HG03280 (cell line): ENCODE measurements at regions not wholly inside any gene's neighbourhood (a gene's known extent, or its start where the extent isn't known, plus 50 kb on each side); places are given as distances from the start of the nearest gene placed in this dataset.
"Not testable (repeated sequence)": the region's sequence is repeated elsewhere in the genome, so short reads cannot be mapped to it uniquely, and the experiment has no call there.

Experiments used
- ATAC-seq: cut with Tn5 transposase; IDR thresholded peaks from one replicate; pipeline ENCODE4 v1.9.1; 2021; ENCODE audit warnings: mild to moderate bottlenecking, moderate library complexity; ENCODE audit not compliant: unreplicated experiment

DNA sequence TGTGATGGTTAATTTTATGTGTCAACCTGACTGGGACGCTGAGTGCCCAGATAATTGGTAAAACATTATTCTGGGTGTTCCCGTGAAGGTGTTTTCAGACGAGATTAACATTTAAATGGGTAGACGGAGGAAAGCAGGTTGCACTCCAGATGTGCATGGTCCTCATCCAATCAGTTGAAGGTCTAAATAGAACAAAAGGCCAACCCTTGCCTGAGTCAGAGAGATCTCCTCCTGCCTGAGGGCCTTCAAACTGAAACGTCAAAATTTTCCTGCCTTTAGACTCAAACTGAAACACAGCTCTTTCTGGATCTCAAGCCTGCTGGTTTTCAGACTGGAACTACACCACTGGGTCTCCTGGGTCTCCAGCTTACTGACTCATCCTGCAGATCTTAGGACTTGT, 73.5 kb downstream of the NPIPA8 start:
- ATAC-seq = not testable (repeated sequence)

GRCh38 chr16:18261848-18262247, 74.7 kb downstream of the NPIPA8 start:
- not testable (repeated sequence) for ATAC-seq

DNA sequence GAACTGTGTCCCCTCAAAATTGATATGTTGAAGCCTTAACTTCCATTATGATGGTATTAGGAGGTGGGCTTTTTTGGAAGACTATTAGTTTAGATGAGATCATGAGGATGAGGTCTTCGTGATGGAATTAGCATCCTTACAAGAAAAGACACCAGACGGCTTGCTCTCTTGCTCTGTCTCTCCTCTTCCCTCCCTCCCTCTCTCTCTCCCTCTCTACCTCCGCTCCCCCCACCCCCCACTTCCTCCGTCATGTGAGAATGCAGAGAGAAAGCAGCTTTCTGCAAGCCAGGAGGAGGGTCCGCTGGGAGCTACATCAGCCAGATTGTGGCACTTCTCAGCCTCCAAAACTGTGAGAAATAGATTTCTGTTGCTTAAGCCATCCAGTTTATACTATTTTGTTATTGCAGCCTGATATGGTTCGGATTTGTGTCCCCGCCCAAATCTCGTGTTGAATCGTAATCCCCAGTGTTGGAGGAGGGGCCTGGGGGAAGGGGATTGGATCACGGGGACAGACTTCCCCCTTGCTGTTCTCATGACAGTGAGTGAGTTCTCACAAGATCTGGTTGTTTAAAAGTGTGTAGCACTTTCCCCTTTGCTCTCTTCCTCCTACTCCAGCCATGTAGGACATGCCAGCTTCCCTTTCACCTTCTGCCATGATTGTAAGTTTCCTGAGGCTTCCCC, 76.9 kb downstream of the NPIPA8 start:
- not testable (repeated sequence) for ATAC-seq

DNA sequence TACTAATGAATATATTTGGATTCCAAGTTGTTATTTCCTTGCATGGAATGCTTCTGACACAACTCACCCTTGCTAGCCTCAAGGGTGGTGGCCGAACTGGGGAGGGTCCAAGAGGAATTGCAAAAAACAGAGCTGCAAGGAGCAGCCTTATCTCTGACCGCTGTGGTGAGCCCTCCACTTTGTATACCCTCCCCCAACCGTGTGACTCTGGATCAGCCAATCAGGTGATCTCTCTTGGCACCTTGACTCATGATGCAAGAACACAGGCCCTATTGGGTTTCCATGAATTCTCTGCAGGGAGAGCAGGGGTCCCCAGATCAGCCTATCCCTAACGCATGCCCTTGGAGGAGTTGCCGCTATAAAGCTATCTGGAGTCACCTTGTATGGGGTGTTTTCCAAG, 83.6 kb downstream of the NPIPA8 start:
- not testable (repeated sequence) for ATAC-seq

GRCh38 chr16:18230505-18230904, 106.0 kb downstream of the NPIPA8 start:
- ATAC-seq = not testable (repeated sequence)

DNA sequence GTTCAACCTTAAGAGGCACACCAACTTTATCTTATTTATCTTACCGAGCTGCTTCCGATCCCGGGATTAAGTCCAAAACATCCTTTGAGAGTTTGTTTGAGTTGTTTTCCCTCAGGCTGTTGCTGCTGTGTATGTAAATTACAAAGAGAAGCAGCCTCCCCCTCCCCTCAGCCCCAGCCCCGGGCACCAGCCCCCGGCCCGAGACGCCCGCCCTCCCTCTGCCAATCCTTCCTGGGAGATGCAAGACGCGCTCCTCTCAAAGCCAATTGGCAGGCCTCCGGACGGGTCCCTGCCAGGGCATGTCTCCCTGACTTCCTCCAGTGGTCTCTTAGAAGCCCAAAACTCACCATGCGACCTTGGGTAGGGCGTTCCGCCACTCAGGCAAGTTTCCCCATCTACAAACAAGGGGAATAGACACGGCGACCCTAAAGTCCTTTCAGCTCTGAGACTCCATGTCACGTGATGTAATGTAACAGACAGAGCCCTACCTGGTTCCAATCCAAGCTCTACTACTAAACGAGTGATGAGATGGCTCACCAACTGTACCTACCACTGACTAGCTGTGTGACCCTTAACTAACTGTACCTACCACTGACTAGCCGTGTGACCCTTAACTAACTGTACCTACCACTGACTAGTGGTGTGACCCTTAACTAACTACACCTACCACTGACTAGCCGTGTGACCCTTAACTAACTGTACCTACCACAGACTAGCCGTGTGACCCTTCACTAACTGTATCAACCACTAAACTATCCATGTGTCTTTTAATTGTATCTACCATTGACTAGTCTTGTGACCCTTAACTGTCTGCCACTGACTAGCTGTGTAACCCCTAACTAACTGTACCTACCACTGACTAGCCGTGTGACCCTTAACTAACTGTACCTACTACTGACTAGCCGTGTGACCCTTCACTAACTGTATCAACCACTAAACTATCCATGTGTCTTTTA, 114.2 kb downstream of the NPIPA8 start:
- not testable (repeated sequence) for ATAC-seq

DNA sequence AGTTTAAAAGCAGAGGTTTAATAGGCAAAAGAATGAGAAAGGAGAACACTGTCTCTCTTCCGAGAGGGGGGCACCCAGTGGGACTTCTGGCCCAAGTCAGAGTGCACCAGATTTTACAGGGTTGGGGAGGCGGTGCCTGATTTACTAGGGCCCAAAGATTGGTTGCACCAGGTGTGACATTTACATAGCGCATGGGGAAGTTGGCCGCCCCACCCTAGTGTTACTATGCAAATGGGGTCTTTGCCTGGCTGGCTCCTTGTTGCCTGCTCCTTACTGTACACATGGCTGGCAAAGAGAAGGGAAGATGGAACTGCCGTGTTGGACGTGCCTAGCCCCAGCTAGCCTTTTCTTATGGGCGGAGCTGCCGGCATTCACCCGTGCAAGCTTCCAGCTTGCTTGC, 118.8 kb downstream of the NPIPA8 start:
- ATAC-seq = not testable (repeated sequence)

DNA sequence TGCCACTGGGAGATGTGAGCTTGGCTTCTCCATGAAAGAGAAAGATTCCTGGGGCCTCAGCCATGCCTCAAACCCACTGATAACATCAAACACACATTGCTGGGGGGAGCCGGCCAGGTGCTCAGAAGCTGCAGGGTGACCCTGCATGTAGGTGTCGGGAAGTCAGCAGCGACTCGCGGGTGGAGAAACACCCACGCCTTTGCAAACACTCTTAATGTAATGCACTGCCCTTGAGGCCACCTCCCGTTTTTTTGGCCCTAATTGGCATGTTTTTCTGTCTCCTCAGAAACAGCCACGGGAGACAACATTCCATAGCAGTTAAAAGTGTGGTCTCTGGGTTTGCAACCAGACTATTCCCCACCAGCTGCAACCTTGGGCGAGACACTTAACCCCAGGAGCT, 119.7 kb downstream of the NPIPA8 start:
- not testable (repeated sequence) for ATAC-seq

DNA sequence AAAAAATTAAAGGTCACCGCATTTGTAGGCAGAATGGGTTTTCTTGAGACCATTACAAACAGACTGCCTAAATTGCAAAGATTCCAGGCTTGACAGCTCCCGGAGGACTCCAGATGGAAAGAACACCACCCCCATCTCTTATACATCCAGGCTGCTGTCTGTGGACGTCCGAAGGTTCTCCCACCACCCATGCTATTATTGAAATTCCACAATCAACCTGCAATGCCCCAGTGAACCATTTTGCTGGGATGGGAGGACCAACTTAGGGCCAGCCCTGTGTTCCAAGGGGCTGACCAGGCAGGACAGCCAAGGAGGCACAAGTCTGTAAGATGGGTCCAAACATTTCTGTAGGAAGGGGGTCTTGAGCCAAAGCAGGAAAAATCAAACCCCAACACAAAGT, 122.7 kb downstream of the NPIPA8 start:
- ATAC-seq = not testable (repeated sequence)

DNA sequence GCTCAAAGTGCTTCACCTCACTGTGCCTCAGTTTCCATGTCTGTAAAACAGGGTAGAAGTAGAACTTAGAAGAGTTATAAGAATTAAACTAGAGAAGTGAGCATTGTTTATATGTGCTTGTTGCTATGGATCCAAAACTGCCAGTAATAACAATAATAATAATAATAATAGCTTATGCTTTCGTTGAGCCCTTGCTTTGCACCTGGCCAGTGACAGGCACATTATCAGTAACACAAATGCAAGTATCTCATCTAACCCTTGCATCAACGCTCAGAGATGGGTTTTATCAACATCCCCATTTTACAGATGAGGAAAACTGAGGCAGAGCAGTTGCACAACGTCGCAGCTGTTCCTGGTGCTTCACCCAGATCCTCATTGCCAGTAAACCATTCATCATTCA, 125.0 kb downstream of the NPIPA8 start:
- not testable (repeated sequence) for ATAC-seq

- ATAC-seq = not testable (repeated sequence)
Measured at GRCh38 chr16:18204786-18205185, 131.8 kb downstream of the NPIPA8 start.

- not testable (repeated sequence) for ATAC-seq
Measured at GRCh38 chr16:18204309-18204708, 132.2 kb downstream of the NPIPA8 start.

DNA sequence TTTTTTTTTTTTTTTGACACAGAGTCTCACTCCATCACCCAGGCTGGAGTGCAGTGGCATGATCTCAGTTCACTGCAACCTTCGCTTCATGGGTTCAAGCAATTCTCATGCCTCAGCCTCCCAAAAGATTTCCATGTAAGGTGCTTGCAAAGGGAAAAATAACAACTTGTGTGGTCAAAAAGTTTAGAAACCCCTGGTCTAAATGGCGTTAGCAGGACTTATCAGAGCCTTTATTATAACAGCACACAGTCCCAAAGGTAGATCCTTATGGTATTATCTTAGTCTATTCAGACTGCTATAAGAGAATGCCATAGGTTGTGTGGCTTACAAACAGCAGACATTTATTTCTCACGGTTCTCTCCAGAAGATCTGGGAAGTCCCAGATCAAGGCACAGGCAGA, 135.0 kb downstream of the NPIPA8 start:
- not testable (repeated sequence) for ATAC-seq

DNA sequence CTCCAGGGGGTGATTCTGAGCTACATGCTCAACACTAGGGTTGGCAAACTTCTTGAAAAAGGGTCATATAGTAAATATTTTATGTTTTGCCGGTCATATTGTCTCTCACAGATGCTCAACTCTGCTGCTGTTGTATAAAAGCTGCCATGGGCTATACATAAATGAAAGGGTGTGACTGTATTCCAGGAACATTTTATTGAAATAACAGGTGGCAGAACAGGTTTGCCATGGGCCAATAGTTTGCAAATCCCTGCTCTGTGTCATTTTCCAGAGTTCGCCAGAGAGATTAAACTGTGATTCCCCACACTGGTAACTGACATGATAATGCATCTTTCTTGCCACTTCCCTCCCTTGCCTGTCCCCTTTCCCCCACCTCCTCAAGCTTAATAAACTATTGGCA, 144.1 kb downstream of the NPIPA8 start:
- ATAC-seq = not testable (repeated sequence)

- ATAC-seq = not testable (repeated sequence)
Measured at GRCh38 chr16:18190179-18190578, 146.4 kb downstream of the NPIPA8 start.

GRCh38 chr16:18184755-18185154, 151.8 kb downstream of the NPIPA8 start:
- ATAC-seq = not testable (repeated sequence)

- ATAC-seq = not testable (repeated sequence)
Measured at GRCh38 chr16:18181028-18181427, 155.5 kb downstream of the NPIPA8 start.

GRCh38 chr16:18173945-18174497, 162.5 kb downstream of the NPIPA8 start:
- ATAC-seq = not testable (repeated sequence)

DNA sequence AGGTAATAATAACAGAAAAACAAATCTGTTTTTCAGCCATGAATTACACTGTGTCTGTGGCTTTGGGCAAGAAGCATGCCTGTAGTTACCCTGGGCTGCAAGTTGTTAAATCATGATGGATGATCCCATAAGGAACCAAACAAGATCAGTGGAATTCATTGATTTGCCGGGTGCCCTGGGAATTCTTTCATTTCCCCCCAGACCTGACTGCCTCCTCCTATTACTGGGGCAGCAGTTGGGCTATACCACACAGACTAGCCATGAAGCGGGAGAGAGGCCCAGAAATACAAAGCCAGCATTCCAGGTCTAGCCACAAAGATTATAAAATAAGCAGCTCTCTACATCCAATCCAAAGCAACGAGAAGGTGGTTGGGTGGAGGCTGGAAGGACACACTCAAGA, 174.2 kb downstream of the NPIPA8 start:
- ATAC-seq = not testable (repeated sequence)

- not testable (repeated sequence) for ATAC-seq
Measured at GRCh38 chr16:18161224-18161623, 175.3 kb downstream of the NPIPA8 start.

GRCh38 chr16:18159185-18159584, 177.4 kb downstream of the NPIPA8 start:
- not testable (repeated sequence) for ATAC-seq
